T-cell (primary cell): ENCODE measurements at regions not wholly inside any gene's neighbourhood (a gene's known extent, or its start where the extent isn't known, plus 50 kb on each side); places are given as distances from the start of the nearest gene placed in this dataset.

Experiments used
- ATAC-seq, 4 experiments: fragments of 200-7000 bp in 3 of 4; fragments of 150-1000 bp in 1 of 4; cut with Tn5 transposase; replicated peaks in 1 of 4; 1 replicate in 3 of 4; 2 replicates in 1 of 4; pipeline ENCODE4 v1.10.0; 2021; ENCODE audit warnings: moderate library complexity in 3 of 4, mild to moderate bottlenecking in 2 of 4, moderate number of reproducible peaks in 1 of 4
- CTCF ChIA-PET, 2 donors: fragments of 300-600 bp; sonication (Branson Sonifier 250); formaldehyde crosslinking; loops; one replicate each; lab custom pipeline; 2022; ENCODE audit warnings: antibody characterized with exemption in 2 of 2; lab: Charles Lee
- POLR2A ChIA-PET, 2 donors: fragments of 300-600 bp; sonication (Branson Sonifier 250); formaldehyde crosslinking; loops; one replicate each; lab custom pipeline; 2022; ENCODE audit warnings: antibody characterized with exemption in 2 of 2; lab: Charles Lee
- DNase-seq, 35 experiments: peaks; one replicate each; pipeline versions ENCODE4 v3.0.0 to v3.0.0-alpha.2; 2013 to 2023
- H3K27ac ChIP-seq: one replicate; pipeline ENCODE4 v1.5.1; 2013; ENCODE audit warnings: low read length
- H3K27me3 ChIP-seq, 2 experiments: replicated peaks in 1 of 2; 1 replicate in 1 of 2; 2 replicates in 1 of 2; pipeline versions ENCODE4 v1.6.1 to v1.7.0; 2013; ENCODE audit warnings: low read length in 1 of 2, mixed read lengths in 1 of 2; ENCODE audit not compliant: control insufficient read depth in 2 of 2, insufficient read depth in 2 of 2; ENCODE audit errors: extremely low read depth in 1 of 2
- H3K36me3 ChIP-seq, 2 donors: 1 replicate in 1 of 2; 2 replicates in 1 of 2; pipeline versions ENCODE4 v1.6.1 to v1.7.0; 2013; ENCODE audit warnings: low read length in 1 of 2; ENCODE audit not compliant: control insufficient read depth in 2 of 2, insufficient read depth in 1 of 2; ENCODE audit errors: extremely low read depth in 1 of 2
- H3K4me1 ChIP-seq, 2 experiments: 1 replicate in 1 of 2; 2 replicates in 1 of 2; pipeline versions ENCODE4 v1.6.1 to v1.7.0; 2013; ENCODE audit warnings: low read length in 2 of 2, mixed read lengths in 1 of 2; ENCODE audit not compliant: insufficient read depth in 2 of 2, control insufficient read depth in 1 of 2; ENCODE audit errors: extremely low read depth in 1 of 2
- H3K4me3 ChIP-seq, 2 donors: 1 replicate in 1 of 2; 2 replicates in 1 of 2; pipeline versions ENCODE4 v1.5.1 to v1.7.0; 2013; ENCODE audit warnings: mild to moderate bottlenecking in 2 of 2, low read length in 1 of 2, moderate library complexity in 1 of 2; ENCODE audit not compliant: control insufficient read depth in 1 of 2; ENCODE audit errors: extremely low read depth in 1 of 2
- H3K9me3 ChIP-seq: 2 replicates; pipeline ENCODE4 v1.7.0; 2013
- H3K27ac Mint-ChIP-seq, 2 donors: one replicate each; pipeline ENCODE4 v1.8.0; 2020 to 2021; ENCODE audit warnings: mild to moderate bottlenecking in 2 of 2, mixed read lengths in 2 of 2
- H3K27me3 Mint-ChIP-seq, 2 donors: one replicate each; pipeline ENCODE4 v1.8.0; 2021 to 2022; ENCODE audit warnings: mixed read lengths in 2 of 2
- H3K36me3 Mint-ChIP-seq: one replicate; pipeline ENCODE4 v1.8.0; 2021; ENCODE audit warnings: mixed read lengths
- H3K4me1 Mint-ChIP-seq, 3 donors: one replicate each; pipeline ENCODE4 v1.8.0; 2020 to 2022; ENCODE audit warnings: mixed read lengths in 3 of 3, mild to moderate bottlenecking in 1 of 3
- H3K4me3 Mint-ChIP-seq, 3 donors: one replicate each; pipeline ENCODE4 v1.8.0; 2020 to 2022; ENCODE audit warnings: mild to moderate bottlenecking in 3 of 3, mixed read lengths in 3 of 3, moderate library complexity in 3 of 3
- H3K9me3 Mint-ChIP-seq, 3 donors: one replicate each; pipeline ENCODE4 v1.8.0; 2020 to 2022; ENCODE audit warnings: mixed read lengths in 3 of 3
- WGBS: methylation state at CpG from one replicate; pipeline ENCODE4 v1.1.5; 2013; ENCODE audit warnings: missing lambda C conversion rate; ENCODE audit not compliant: insufficient coverage; 5-methylcytosine and 5-hydroxymethylcytosine counted together

DNA sequence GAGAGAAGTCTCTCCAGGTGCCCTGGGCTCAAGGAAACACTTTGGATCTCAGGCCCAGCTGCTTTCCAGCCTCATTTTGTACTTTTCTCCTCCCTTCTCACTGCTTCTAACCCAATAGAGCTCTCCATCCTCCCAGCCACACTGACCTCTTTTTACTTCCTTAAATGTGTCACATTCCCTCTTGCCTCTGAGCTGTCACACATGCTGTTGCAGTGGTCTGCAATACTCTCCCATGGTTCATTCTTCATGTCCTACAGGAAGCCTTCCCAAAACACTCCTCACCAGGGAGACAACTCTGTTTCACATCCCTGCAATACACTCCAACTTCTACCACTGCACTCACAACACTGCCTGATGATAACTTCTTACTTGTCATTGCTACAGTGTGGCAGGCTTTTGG is 242.1 kb upstream of the DYNLRB2 start:
- Mint-ChIP-seq H3K4me1 (no peaks in the 10 kb centered on the region), H3K4me3 (no peak overlapping the region), H3K27ac (no peak overlapping the region), H3K9me3 (no peaks in the 10 kb centered on the region), H3K36me3 (no peaks in the 10 kb centered on the region), H3K27me3 (peaks cover 12 to 14% of the 10 kb centered on the region in 2 donors)
- H3K27me3 ChIP-seq = peaks cover 0 to 5% of the 10 kb centered on the region in 2 experiments
- no peak overlapping the region for H3K27ac ChIP-seq
- H3K4me3 ChIP-seq = no peak overlapping the region
- ATAC-seq (no peak), DNase-seq (no peak)
- CTCF ChIA-PET = no interaction called here
- no peaks in the 10 kb centered on the region for H3K4me1 ChIP-seq
- no peaks in the 10 kb centered on the region for H3K36me3 ChIP-seq
- POLR2A ChIA-PET = no interaction called here
- no peaks in the 10 kb centered on the region for H3K9me3 ChIP-seq

DNA sequence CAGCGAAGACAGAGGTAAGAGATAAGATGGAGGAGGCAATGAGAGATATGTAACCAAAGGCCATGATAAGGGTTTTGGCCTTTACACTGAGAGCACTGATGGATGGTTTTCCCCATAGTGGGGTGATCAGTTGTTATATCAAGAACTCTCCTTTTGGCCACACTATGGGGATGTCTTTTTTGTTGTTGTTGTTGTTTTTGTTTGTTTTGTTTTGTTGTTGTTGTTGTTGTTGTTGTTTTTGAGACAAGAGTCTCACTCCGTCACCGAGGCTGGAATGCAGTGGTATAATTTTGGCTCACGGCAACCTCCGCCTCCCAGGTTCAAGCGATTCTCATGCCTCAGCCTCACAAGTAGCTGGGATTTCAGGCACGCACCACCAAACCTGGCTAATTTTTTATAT is 244.8 kb upstream of the DYNLRB2 start:
- no peaks in the 10 kb centered on the region for H3K9me3 ChIP-seq
- H3K4me1 ChIP-seq = no peaks in the 10 kb centered on the region
- H3K4me1 Mint-ChIP-seq = no peaks in the 10 kb centered on the region
- H3K36me3 Mint-ChIP-seq = no peaks in the 10 kb centered on the region
- no peaks in the 10 kb centered on the region for H3K36me3 ChIP-seq
- no peaks in the 10 kb centered on the region for H3K9me3 Mint-ChIP-seq
- no peak for ATAC-seq
- 62% methylated on average over 1 of the region's 7 CpGs for WGBS
- H3K27me3 Mint-ChIP-seq = peaks cover 7 to 10% of the 10 kb centered on the region in 2 donors
- POLR2A ChIA-PET = no interaction called here
- no peak overlapping the region for H3K27ac Mint-ChIP-seq
- H3K27ac ChIP-seq = no peak overlapping the region
- no peak overlapping the region for H3K4me3 ChIP-seq
- no peak overlapping the region for H3K4me3 Mint-ChIP-seq
- no peak for DNase-seq
- CTCF ChIA-PET = no interaction called here
- H3K27me3 ChIP-seq = no peaks in the 10 kb centered on the region

DNA sequence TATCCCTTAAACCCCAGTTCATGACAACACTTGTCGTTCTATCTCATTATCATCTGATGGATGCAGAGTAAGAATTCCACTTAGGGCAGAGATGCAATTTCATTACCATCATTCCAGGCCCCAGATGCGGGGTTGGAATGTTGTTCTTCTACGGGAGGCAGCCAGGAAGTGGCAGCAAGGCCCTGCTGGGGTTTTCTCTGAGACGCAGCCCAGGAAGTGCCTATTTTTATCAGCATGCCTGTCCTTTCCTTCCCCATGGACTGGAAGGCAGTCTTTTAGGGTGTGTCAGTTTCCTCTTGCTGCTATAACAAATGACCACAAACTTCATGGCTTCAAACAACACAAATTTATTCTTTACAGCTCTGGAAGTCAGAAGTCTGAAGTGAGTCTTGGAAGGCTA is 246.6 kb upstream of the DYNLRB2 start:
- DNase-seq (no peak), ATAC-seq (no peak)
- Mint-ChIP-seq H3K4me1 (no peaks in the 10 kb centered on the region), H3K27me3 (peaks cover 7 to 10% of the 10 kb centered on the region in 2 donors), H3K4me3 (no peak overlapping the region), H3K27ac (no peak overlapping the region), H3K36me3 (no peaks in the 10 kb centered on the region), H3K9me3 (no peaks in the 10 kb centered on the region)
- H3K27me3 ChIP-seq = no peaks in the 10 kb centered on the region
- H3K9me3 ChIP-seq = no peaks in the 10 kb centered on the region
- no peaks in the 10 kb centered on the region for H3K4me1 ChIP-seq
- ChIA-PET CTCF (no interaction called here), POLR2A (no interaction called here)
- no peaks in the 10 kb centered on the region for H3K36me3 ChIP-seq
- WGBS = no CpG with 5 or more reads among the region's 4 CpGs
- no peak overlapping the region for H3K27ac ChIP-seq
- no peak overlapping the region for H3K4me3 ChIP-seq

DNA sequence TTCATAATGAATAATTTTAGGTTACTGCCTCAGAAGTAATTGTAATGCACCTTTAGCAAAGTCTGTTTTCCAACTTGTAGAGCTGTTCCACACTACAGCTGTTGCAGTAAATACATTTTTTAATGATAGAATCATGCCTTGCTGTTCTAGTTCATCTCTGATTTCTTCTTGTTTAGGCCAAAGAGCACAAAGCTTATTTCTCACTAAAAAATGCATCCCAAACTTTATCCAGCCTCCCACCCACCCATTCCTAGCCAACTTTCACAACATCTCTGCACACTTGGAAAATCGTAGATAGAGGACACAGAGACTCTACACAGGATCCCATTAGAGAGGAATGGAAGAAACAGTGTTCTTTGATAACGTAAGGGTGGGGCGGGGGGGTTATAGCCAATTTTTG is 252.2 kb upstream of the DYNLRB2 start:
- Mint-ChIP-seq H3K4me3 (no peak overlapping the region), H3K4me1 (no peaks in the 10 kb centered on the region), H3K36me3 (no peaks in the 10 kb centered on the region), H3K27me3 (peaks cover 2 to 9% of the 10 kb centered on the region in 2 donors), H3K27ac (no peak overlapping the region), H3K9me3 (no peaks in the 10 kb centered on the region)
- no peaks in the 10 kb centered on the region for H3K27me3 ChIP-seq
- H3K36me3 ChIP-seq = no peaks in the 10 kb centered on the region
- no CpG with 5 or more reads among the region's 3 CpGs for WGBS
- ChIA-PET POLR2A (no interaction called here), CTCF (no interaction called here)
- H3K9me3 ChIP-seq = no peaks in the 10 kb centered on the region
- no peak overlapping the region for H3K27ac ChIP-seq
- ATAC-seq (no peak), DNase-seq (no peak)
- H3K4me3 ChIP-seq = no peak overlapping the region
- H3K4me1 ChIP-seq = no peaks in the 10 kb centered on the region

DNA sequence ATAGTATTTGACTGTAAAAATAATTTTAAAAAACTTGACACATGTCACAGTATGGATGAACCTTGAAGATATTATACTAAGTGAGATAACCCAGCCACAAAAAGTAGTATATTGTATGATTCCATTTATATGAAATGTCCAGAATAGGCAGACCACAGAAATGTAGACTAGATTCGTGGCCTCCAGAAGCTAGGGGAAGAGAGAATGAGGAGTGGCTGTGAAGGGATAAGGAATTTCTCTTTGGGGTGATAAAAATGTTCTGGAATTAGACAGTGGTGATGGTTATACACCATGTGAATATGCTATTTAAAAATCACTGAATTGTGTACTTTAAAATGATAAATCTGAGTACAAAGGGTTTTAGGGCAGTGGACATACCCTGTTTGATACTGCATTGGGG is 253.1 kb upstream of the DYNLRB2 start:
- H3K36me3 ChIP-seq = no peaks in the 10 kb centered on the region
- 20% methylated on average over 1 of the region's 1 CpG for WGBS
- H3K9me3 Mint-ChIP-seq = no peaks in the 10 kb centered on the region
- no peaks in the 10 kb centered on the region for H3K9me3 ChIP-seq
- H3K27me3 ChIP-seq = no peaks in the 10 kb centered on the region
- no peak for ATAC-seq
- no peak overlapping the region for H3K4me3 ChIP-seq
- H3K36me3 Mint-ChIP-seq = no peaks in the 10 kb centered on the region
- no peak overlapping the region for H3K27ac ChIP-seq
- peaks cover 2 to 14% of the 10 kb centered on the region in 2 donors for H3K27me3 Mint-ChIP-seq
- ChIA-PET POLR2A (no interaction called here), CTCF (no interaction called here)
- no peaks in the 10 kb centered on the region for H3K4me1 ChIP-seq
- no peak overlapping the region for H3K4me3 Mint-ChIP-seq
- H3K27ac Mint-ChIP-seq = no peak overlapping the region
- no peaks in the 10 kb centered on the region for H3K4me1 Mint-ChIP-seq
- DNase-seq = no peak

DNA sequence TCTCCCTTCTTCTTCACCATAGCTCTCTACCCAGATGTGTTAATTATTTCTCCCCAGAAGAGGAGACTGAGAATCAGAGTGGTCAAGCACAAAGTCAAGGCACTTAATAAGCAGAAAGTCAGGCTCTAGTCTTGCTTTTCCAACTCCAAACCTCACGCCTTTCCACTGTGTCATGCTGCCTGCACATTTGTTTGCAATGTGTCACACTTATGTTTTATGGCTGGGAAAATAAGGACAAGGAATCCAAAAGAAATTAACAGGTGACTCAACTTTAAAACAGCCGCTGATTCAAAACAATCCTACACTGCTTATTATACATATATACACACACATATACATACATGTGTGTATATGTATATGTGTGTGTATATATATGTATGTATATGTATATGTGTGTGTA is 255.7 kb upstream of the DYNLRB2 start:
- no peak overlapping the region for H3K4me3 ChIP-seq
- no peaks in the 10 kb centered on the region for H3K36me3 Mint-ChIP-seq
- no peak overlapping the region for H3K27ac Mint-ChIP-seq
- WGBS = no CpG with 5 or more reads among the region's 2 CpGs
- no peaks in the 10 kb centered on the region for H3K4me1 ChIP-seq
- CTCF ChIA-PET = no interaction called here
- no peaks in the 10 kb centered on the region for H3K36me3 ChIP-seq
- no peaks in the 10 kb centered on the region for H3K4me1 Mint-ChIP-seq
- H3K9me3 ChIP-seq = no peaks in the 10 kb centered on the region
- H3K9me3 Mint-ChIP-seq = no peaks in the 10 kb centered on the region
- no peaks in the 10 kb centered on the region for H3K27me3 ChIP-seq
- no peak overlapping the region for H3K4me3 Mint-ChIP-seq
- H3K27me3 Mint-ChIP-seq = peaks cover 2 to 27% of the 10 kb centered on the region in 2 donors
- ATAC-seq = no peak
- DNase-seq = no peak
- POLR2A ChIA-PET = no interaction called here
- H3K27ac ChIP-seq = no peak overlapping the region
